HG03354 (cell line): ENCODE measurements at regions not wholly inside any gene's neighbourhood (a gene's known extent, or its start where the extent isn't known, plus 50 kb on each side); places are given as distances from the start of the nearest gene placed in this dataset.
"Not testable (repeated sequence)": the region's sequence is repeated elsewhere in the genome, so short reads cannot be mapped to it uniquely, and the experiment has no call there.

Experiments
- ATAC-seq: cut with Tn5 transposase; IDR thresholded peaks from one replicate; pipeline ENCODE4 v1.9.1; 2021; ENCODE audit warnings: mild to moderate bottlenecking; ENCODE audit not compliant: unreplicated experiment, poor library complexity, severe bottlenecking

- no peak for ATAC-seq
These were observed 284.2 kb upstream of the SEMA6A start for GRCh38 chr5:116858705-116859333.

GRCh38 chr5:116858020-116858419 lies 283.4 kb upstream of the SEMA6A start:
- ATAC-seq: not testable (repeated sequence)

- ATAC-seq: no peak
These were observed 281.6 kb upstream of the SEMA6A start for GRCh38 chr5:116856271-116856670.

GRCh38 chr5:116853992-116854391 lies 279.4 kb upstream of the SEMA6A start:
- ATAC-seq: no peak

GRCh38 chr5:116848954-116849581 lies 274.4 kb upstream of the SEMA6A start:
- no peak for ATAC-seq

- ATAC-seq: no peak
These were observed 273.3 kb upstream of the SEMA6A start for GRCh38 chr5:116847960-116848359.

- ATAC-seq: no peak
These were observed 269.4 kb upstream of the SEMA6A start for GRCh38 chr5:116844015-116844414.

- ATAC-seq: no peak
These were observed 267.9 kb upstream of the SEMA6A start for GRCh38 chr5:116842514-116842961.

GRCh38 chr5:116841734-116842133 lies 267.1 kb upstream of the SEMA6A start:
- no peak for ATAC-seq

- ATAC-seq: no peak
These were observed 263.5 kb upstream of the SEMA6A start for GRCh38 chr5:116838011-116838536.

GRCh38 chr5:116834796-116835515 lies 260.3 kb upstream of the SEMA6A start:
- no peak for ATAC-seq

- ATAC-seq: no peak
These were observed 255.5 kb upstream of the SEMA6A start for GRCh38 chr5:116830079-116830478.

- ATAC-seq: no peak
These were observed 252.5 kb upstream of the SEMA6A start for GRCh38 chr5:116827078-116827477.

GRCh38 chr5:116825486-116825885 lies 250.9 kb upstream of the SEMA6A start:
- no peak for ATAC-seq

- ATAC-seq: no peak
These were observed 250.3 kb upstream of the SEMA6A start for GRCh38 chr5:116824751-116825438.

- no peak for ATAC-seq
These were observed 240.2 kb upstream of the SEMA6A start for GRCh38 chr5:116814626-116815385.

- ATAC-seq: no peak
These were observed 239.3 kb upstream of the SEMA6A start for GRCh38 chr5:116813906-116814305.

GRCh38 chr5:116813356-116813755 lies 238.7 kb upstream of the SEMA6A start:
- no peak for ATAC-seq

- no peak for ATAC-seq
These were observed 236.3 kb upstream of the SEMA6A start for GRCh38 chr5:116810951-116811350.
